ENCODE measurements at regions not wholly inside any gene's neighbourhood (a gene's known extent, or its start where the extent isn't known, plus 50 kb on each side); places are given as distances from the start of the nearest gene placed in this dataset.

DNA sequence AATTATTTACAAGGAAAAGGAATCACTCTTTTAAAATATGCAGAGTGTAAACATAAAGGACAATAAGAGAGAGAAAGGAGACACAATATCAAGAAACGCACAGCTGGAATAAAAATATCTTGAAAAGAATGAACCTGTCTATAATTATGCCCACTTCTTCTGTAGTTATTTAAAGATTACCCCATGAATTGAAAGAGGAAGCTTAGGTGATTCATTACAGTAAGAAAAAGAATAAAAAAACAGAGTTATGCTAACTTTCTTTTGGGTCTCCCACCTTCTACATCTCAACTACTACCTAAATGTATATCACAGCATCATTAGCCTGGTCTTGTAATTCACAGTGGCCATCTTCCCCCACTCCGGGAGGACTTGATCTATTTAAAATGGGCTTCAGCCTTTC, 182.1 kb downstream of the MRPL39 start:
- H3K4me2 ChIP-seq: no peak overlapping the region
- no peak overlapping the region for H3K9ac ChIP-seq
- no peaks in the 10 kb centered on the region for H4K20me1 ChIP-seq (ENCODE audit: insufficient read depth)
- no peak overlapping the region for H3K27ac ChIP-seq
- H3K36me3 ChIP-seq (ENCODE audit: insufficient read depth): no peaks in the 10 kb centered on the region
- H3K4me1 ChIP-seq (ENCODE audit: low read depth, poor library complexity, severe bottlenecking): peaks cover 11% of the 10 kb centered on the region
- no peaks in the 10 kb centered on the region for H3K27me3 ChIP-seq (ENCODE audit: insufficient read depth, low read depth)
- H3K4me3 ChIP-seq (IDR thresholded peaks at IDR 0.05; ENCODE audit: insufficient read depth, low read depth, low read length): no peak overlapping the region
- H3K79me2 ChIP-seq (ENCODE audit: insufficient read depth, low read depth): no peaks in the 10 kb centered on the region
- no peak overlapping the region for H2AFZ ChIP-seq (ENCODE audit: low read depth)
- TF ChIP-seq, protein P1, sequence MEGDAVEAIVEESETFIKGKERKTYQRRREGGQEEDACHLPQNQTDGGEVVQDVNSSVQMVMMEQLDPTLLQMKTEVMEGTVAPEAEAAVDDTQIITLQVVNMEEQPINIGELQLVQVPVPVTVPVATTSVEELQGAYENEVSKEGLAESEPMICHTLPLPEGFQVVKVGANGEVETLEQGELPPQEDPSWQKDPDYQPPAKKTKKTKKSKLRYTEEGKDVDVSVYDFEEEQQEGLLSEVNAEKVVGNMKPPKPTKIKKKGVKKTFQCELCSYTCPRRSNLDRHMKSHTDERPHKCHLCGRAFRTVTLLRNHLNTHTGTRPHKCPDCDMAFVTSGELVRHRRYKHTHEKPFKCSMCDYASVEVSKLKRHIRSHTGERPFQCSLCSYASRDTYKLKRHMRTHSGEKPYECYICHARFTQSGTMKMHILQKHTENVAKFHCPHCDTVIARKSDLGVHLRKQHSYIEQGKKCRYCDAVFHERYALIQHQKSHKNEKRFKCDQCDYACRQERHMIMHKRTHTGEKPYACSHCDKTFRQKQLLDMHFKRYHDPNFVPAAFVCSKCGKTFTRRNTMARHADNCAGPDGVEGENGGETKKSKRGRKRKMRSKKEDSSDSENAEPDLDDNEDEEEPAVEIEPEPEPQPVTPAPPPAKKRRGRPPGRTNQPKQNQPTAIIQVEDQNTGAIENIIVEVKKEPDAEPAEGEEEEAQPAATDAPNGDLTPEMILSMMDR (conservative IDR thresholded peaks at IDR 0.05; ENCODE audit: low read depth, low read length): no peak

DNA sequence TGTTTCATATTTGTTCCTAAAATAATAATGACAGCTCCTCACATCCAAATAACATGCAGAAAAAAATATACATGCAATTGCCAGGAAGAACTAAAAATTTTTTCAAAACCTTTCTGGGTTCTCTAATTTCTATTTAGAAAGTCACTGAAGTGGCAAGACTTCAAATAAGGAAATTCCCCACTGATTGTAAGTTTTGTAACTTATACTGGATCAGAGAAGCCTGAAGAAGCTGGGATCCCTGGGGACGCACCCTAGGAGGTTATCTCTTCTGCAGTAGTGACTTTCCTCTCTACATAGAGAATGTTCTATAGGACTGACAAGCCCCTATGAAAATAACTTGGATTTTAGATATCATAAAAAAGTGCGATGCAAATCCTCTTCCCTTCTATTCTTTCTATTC, 182.6 kb downstream of the MRPL39 start:
- no peak overlapping the region for H3K4me2 ChIP-seq
- H3K27ac ChIP-seq: no peak overlapping the region
- H3K4me1 ChIP-seq (ENCODE audit: low read depth, poor library complexity, severe bottlenecking): peaks cover 11% of the 10 kb centered on the region
- no peak overlapping the region for H3K9ac ChIP-seq
- no peak overlapping the region for H2AFZ ChIP-seq (ENCODE audit: low read depth)
- H4K20me1 ChIP-seq (ENCODE audit: insufficient read depth): no peaks in the 10 kb centered on the region
- no peaks in the 10 kb centered on the region for H3K79me2 ChIP-seq (ENCODE audit: insufficient read depth, low read depth)
- no peaks in the 10 kb centered on the region for H3K36me3 ChIP-seq (ENCODE audit: insufficient read depth)
- no peak overlapping the region for H3K4me3 ChIP-seq (IDR thresholded peaks at IDR 0.05; ENCODE audit: insufficient read depth, low read depth, low read length)
- TF ChIP-seq, protein P1 (conservative IDR thresholded peaks at IDR 0.05; ENCODE audit: low read depth, low read length): no peak
- no peaks in the 10 kb centered on the region for H3K27me3 ChIP-seq (ENCODE audit: insufficient read depth, low read depth)

DNA sequence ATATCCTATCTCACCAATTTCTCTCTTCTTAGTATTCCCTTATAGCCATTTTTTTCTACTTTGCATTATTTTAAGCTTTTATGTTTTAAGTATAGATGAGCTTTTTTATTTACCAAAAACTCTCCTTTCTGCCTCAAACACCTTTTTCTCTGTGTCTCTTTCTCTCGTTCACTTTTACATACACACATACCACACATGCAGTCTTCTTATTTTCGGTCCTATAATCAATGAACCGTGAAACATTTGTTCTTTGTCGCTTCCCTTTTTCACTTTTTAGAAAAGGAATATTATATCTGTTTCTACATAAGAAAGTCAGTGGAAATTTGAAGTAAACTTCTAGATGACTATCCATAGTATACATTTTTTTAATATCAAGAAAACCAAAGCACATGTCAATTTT, 183.2 kb downstream of the MRPL39 start:
- TF ChIP-seq, protein P1 (conservative IDR thresholded peaks at IDR 0.05; ENCODE audit: low read depth, low read length): no peak
- Histone ChIP-seq H3K4me1 (ENCODE audit: low read depth, poor library complexity, severe bottlenecking) (peaks cover 11% of the 10 kb centered on the region), H3K4me3 (IDR thresholded peaks at IDR 0.05; ENCODE audit: insufficient read depth, low read depth, low read length) (no peak overlapping the region), H4K20me1 (ENCODE audit: insufficient read depth) (no peaks in the 10 kb centered on the region), H3K36me3 (ENCODE audit: insufficient read depth) (no peaks in the 10 kb centered on the region), H3K4me2 (no peak overlapping the region), H3K79me2 (ENCODE audit: insufficient read depth, low read depth) (no peaks in the 10 kb centered on the region), H2AFZ (ENCODE audit: low read depth) (no peak overlapping the region), H3K9ac (no peak overlapping the region), H3K27ac (no peak overlapping the region), H3K27me3 (ENCODE audit: insufficient read depth, low read depth) (no peaks in the 10 kb centered on the region)

DNA sequence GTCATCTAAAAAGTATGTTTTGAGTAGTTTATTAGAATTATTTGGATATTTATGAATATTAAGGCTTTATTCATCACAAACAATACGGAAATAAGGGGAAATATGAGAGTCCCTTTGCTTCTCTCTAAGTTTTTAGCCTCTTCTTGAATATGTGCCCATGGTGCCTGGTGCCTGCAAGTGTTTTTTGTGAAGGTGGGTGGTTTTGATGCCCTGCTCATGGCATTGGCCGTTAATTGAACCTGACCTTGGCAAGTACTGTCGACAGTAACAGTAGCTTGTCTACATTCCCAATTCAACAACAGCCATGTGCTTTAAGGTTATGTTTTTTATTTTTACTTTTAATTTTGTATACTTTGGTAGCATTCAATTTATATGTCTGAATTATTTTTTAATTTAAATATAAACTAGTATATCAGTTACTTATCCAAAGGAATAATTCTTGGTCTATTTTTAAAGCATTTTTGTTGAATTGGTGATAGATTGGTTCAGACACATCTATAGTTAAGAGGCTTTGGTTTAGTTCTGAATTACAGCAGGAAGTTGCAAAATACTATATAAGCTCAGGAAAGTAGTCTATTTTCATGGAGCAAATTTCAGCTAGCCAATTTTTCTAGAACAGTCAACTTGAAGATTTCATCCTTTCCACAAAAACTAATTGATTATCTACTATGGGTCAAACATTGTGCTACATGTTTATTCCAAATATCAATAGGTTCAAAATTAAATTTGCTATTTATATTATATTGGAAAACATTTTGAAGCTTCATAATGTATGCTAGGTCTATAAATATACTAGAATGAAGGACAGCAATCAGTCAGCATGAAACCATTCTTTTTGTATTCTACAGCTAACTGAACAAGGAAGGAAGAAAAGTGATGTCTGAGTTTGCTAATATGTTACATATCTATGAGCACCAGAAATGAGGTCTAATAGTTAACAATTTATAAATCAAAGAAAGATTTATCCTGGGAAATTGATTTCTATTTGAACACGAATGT, 184.4 kb downstream of the MRPL39 start:
- H3K27me3 ChIP-seq (ENCODE audit: insufficient read depth, low read depth): no peaks in the 10 kb centered on the region
- no peaks in the 10 kb centered on the region for H3K4me1 ChIP-seq (ENCODE audit: low read depth, poor library complexity, severe bottlenecking)
- no peak overlapping the region for H3K9ac ChIP-seq
- no peaks in the 10 kb centered on the region for H3K79me2 ChIP-seq (ENCODE audit: insufficient read depth, low read depth)
- no peaks in the 10 kb centered on the region for H4K20me1 ChIP-seq (ENCODE audit: insufficient read depth)
- TF ChIP-seq, protein P1 (conservative IDR thresholded peaks at IDR 0.05; ENCODE audit: low read depth, low read length): no peak
- H3K4me3 ChIP-seq (IDR thresholded peaks at IDR 0.05; ENCODE audit: insufficient read depth, low read depth, low read length): no peak overlapping the region
- no peaks in the 10 kb centered on the region for H3K36me3 ChIP-seq (ENCODE audit: insufficient read depth)
- no peak overlapping the region for H3K27ac ChIP-seq
- H2AFZ ChIP-seq (ENCODE audit: low read depth): no peak overlapping the region
- no peak overlapping the region for H3K4me2 ChIP-seq
